Central memory CD8-positive, alpha-beta T cell (primary cell): ENCODE measurements at regions not wholly inside any gene's neighbourhood (a gene's known extent, or its start where the extent isn't known, plus 50 kb on each side); places are given as distances from the start of the nearest gene placed in this dataset.
A peak's percentile ranks its signal among the peaks of the same experiment; 100 is the strongest.
"Not testable (repeated sequence)": the region's sequence is repeated elsewhere in the genome, so short reads cannot be mapped to it uniquely, and the experiment has no call there.

Experiments used
- ATAC-seq: fragments of 150-1000 bp; cut with Tn5 transposase; replicated peaks from 2 replicates; pipeline ENCODE4 v1.10.0; 2022; ENCODE audit warnings: mild to moderate bottlenecking, moderate FRiP score, moderate number of reproducible peaks; ENCODE audit not compliant: poor library complexity, severe bottlenecking; ENCODE audit errors: extremely low read depth
- DNase-seq, 2 donors: peaks; one replicate each; pipeline ENCODE4 v3.0.0; 2021; ENCODE audit warnings: low spot score in 2 of 2
- H3K27ac Mint-ChIP-seq: one replicate; pipeline ENCODE4 v1.8.0; 2022; ENCODE audit warnings: low read depth, mild to moderate bottlenecking, moderate library complexity, mixed read lengths
- H3K27me3 Mint-ChIP-seq: one replicate; pipeline ENCODE4 v1.8.0; 2022; ENCODE audit warnings: mixed read lengths
- H3K36me3 Mint-ChIP-seq: one replicate; pipeline ENCODE4 v1.8.0; 2022; ENCODE audit warnings: mild to moderate bottlenecking, moderate library complexity, mixed read lengths; ENCODE audit not compliant: insufficient read depth
- H3K4me1 Mint-ChIP-seq: one replicate; pipeline ENCODE4 v1.8.0; 2022; ENCODE audit warnings: mixed read lengths
- H3K4me3 Mint-ChIP-seq: one replicate; pipeline ENCODE4 v1.8.0; 2022; ENCODE audit warnings: mild to moderate bottlenecking, moderate library complexity, mixed read lengths
- H3K9me3 Mint-ChIP-seq: one replicate; pipeline ENCODE4 v1.8.0; 2022; ENCODE audit warnings: mixed read lengths

- H3K4me3 Mint-ChIP-seq, H3K36me3 Mint-ChIP-seq, DNase-seq, H3K27ac Mint-ChIP-seq, ATAC-seq, H3K27me3 Mint-ChIP-seq: not testable (repeated sequence)
- peaks cover 26% of the 10 kb centered on the region for H3K4me1 Mint-ChIP-seq
- peaks cover 21% of the 10 kb centered on the region for H3K9me3 Mint-ChIP-seq
Observed at GRCh38 chr12:67488349-67488748, 160.2 kb upstream of the DYRK2 start.

- no peak overlapping the region for H3K4me3 Mint-ChIP-seq
- H3K36me3 Mint-ChIP-seq: peaks cover 3% of the 10 kb centered on the region
- H3K4me1 Mint-ChIP-seq: peaks cover 19% of the 10 kb centered on the region
- peaks cover 21% of the 10 kb centered on the region for H3K9me3 Mint-ChIP-seq
- ATAC-seq (no peak), DNase-seq (no peak)
- H3K27ac Mint-ChIP-seq: no peak overlapping the region
- H3K27me3 Mint-ChIP-seq: no peaks in the 10 kb centered on the region
Observed at GRCh38 chr12:67489007-67489406, 159.5 kb upstream of the DYRK2 start.

GRCh38 chr12:67496581-67496980 is 152.0 kb upstream of the DYRK2 start:
- ATAC-seq (no peak), DNase-seq (no peak)
- peaks cover 13% of the 10 kb centered on the region for H3K9me3 Mint-ChIP-seq
- H3K27ac Mint-ChIP-seq: no peak overlapping the region
- H3K4me3 Mint-ChIP-seq: no peak overlapping the region
- no peaks in the 10 kb centered on the region for H3K27me3 Mint-ChIP-seq
- H3K4me1 Mint-ChIP-seq: peaks cover 7% of the 10 kb centered on the region
- no peaks in the 10 kb centered on the region for H3K36me3 Mint-ChIP-seq

- no peaks in the 10 kb centered on the region for H3K27me3 Mint-ChIP-seq
- H3K4me3 Mint-ChIP-seq: no peak overlapping the region
- H3K36me3 Mint-ChIP-seq: no peaks in the 10 kb centered on the region
- DNase-seq (no peak), ATAC-seq (no peak)
- H3K4me1 Mint-ChIP-seq: peaks cover 20% of the 10 kb centered on the region
- H3K9me3 Mint-ChIP-seq: no peaks in the 10 kb centered on the region
- no peak overlapping the region for H3K27ac Mint-ChIP-seq
Observed at GRCh38 chr12:67498991-67499390, 149.6 kb upstream of the DYRK2 start.

GRCh38 chr12:67501362-67501761 is 147.2 kb upstream of the DYRK2 start:
- no peaks in the 10 kb centered on the region for H3K36me3 Mint-ChIP-seq
- no peak overlapping the region for H3K4me3 Mint-ChIP-seq
- H3K9me3 Mint-ChIP-seq: no peaks in the 10 kb centered on the region
- no peak for ATAC-seq
- DNase-seq: no peak
- H3K4me1 Mint-ChIP-seq: peaks cover 22% of the 10 kb centered on the region
- no peak overlapping the region for H3K27ac Mint-ChIP-seq
- no peaks in the 10 kb centered on the region for H3K27me3 Mint-ChIP-seq

GRCh38 chr12:67504026-67504425 is 144.5 kb upstream of the DYRK2 start:
- no peaks in the 10 kb centered on the region for H3K36me3 Mint-ChIP-seq
- no peaks in the 10 kb centered on the region for H3K9me3 Mint-ChIP-seq
- DNase-seq: no peak
- H3K4me3 Mint-ChIP-seq: no peak overlapping the region
- H3K27ac Mint-ChIP-seq: no peak overlapping the region
- H3K27me3 Mint-ChIP-seq: no peaks in the 10 kb centered on the region
- ATAC-seq: no peak
- peaks cover 22% of the 10 kb centered on the region for H3K4me1 Mint-ChIP-seq

- H3K4me1 Mint-ChIP-seq: peaks cover 20% of the 10 kb centered on the region
- H3K27me3 Mint-ChIP-seq: no peaks in the 10 kb centered on the region
- DNase-seq (no peak), ATAC-seq (no peak)
- H3K4me3 Mint-ChIP-seq: no peak overlapping the region
- no peak overlapping the region for H3K27ac Mint-ChIP-seq
- no peaks in the 10 kb centered on the region for H3K36me3 Mint-ChIP-seq
- no peaks in the 10 kb centered on the region for H3K9me3 Mint-ChIP-seq
Observed at GRCh38 chr12:67506739-67507138, 141.8 kb upstream of the DYRK2 start.

- Mint-ChIP-seq H3K9me3 (no peaks in the 10 kb centered on the region), H3K36me3 (no peaks in the 10 kb centered on the region), H3K27ac (no peak overlapping the region), H3K4me3 (no peak overlapping the region), H3K27me3 (no peaks in the 10 kb centered on the region), H3K4me1 (peaks cover 22% of the 10 kb centered on the region)
- ATAC-seq (no peak), DNase-seq (no peak)
Observed at GRCh38 chr12:67508830-67509229, 139.7 kb upstream of the DYRK2 start.

GRCh38 chr12:67509666-67510386 is 138.7 kb upstream of the DYRK2 start:
- ATAC-seq (no peak), DNase-seq (no peak)
- Mint-ChIP-seq H3K36me3 (no peaks in the 10 kb centered on the region), H3K4me1 (peaks cover 27% of the 10 kb centered on the region), H3K9me3 (no peaks in the 10 kb centered on the region), H3K4me3 (no peak overlapping the region), H3K27me3 (no peaks in the 10 kb centered on the region), H3K27ac (no peak overlapping the region)

GRCh38 chr12:67512061-67512460 is 136.5 kb upstream of the DYRK2 start:
- no peaks in the 10 kb centered on the region for H3K27me3 Mint-ChIP-seq
- H3K9me3 Mint-ChIP-seq: no peaks in the 10 kb centered on the region
- no peak overlapping the region for H3K4me3 Mint-ChIP-seq
- DNase-seq (no peak), ATAC-seq (no peak)
- no peaks in the 10 kb centered on the region for H3K36me3 Mint-ChIP-seq
- H3K4me1 Mint-ChIP-seq: peaks cover 50% of the 10 kb centered on the region
- no peak overlapping the region for H3K27ac Mint-ChIP-seq

- H3K27me3 Mint-ChIP-seq: no peaks in the 10 kb centered on the region
- H3K4me3 Mint-ChIP-seq: no peak overlapping the region
- no peaks in the 10 kb centered on the region for H3K9me3 Mint-ChIP-seq
- no peaks in the 10 kb centered on the region for H3K36me3 Mint-ChIP-seq
- ATAC-seq (no peak), DNase-seq (no peak)
- peak overlapping the region; percentile 50 for H3K27ac Mint-ChIP-seq
- peaks cover 54% of the 10 kb centered on the region for H3K4me1 Mint-ChIP-seq
Observed at GRCh38 chr12:67514502-67514901, 134.0 kb upstream of the DYRK2 start.

- Mint-ChIP-seq H3K36me3 (no peaks in the 10 kb centered on the region), H3K4me3 (peak overlapping the region; percentile 64), H3K27me3 (no peaks in the 10 kb centered on the region), H3K9me3 (no peaks in the 10 kb centered on the region), H3K4me1 (peaks cover 57% of the 10 kb centered on the region), H3K27ac (peak overlapping the region; percentile 50)
- DNase-seq (peak in 1 of 2 donors; percentile 41), ATAC-seq (peak; percentile 97)
Observed at GRCh38 chr12:67515679-67516340, 132.7 kb upstream of the DYRK2 start.

GRCh38 chr12:67517181-67517887 is 131.2 kb upstream of the DYRK2 start:
- Mint-ChIP-seq H3K27ac (peak overlapping the region; percentile 50), H3K9me3 (no peaks in the 10 kb centered on the region), H3K4me3 (no peak overlapping the region), H3K4me1 (peaks cover 51% of the 10 kb centered on the region), H3K36me3 (no peaks in the 10 kb centered on the region), H3K27me3 (no peaks in the 10 kb centered on the region)
- no peak for DNase-seq
- ATAC-seq: no peak
